Parathyroid adenoma (tissue), 2 donors: ENCODE measurements at regions not wholly inside any gene's neighbourhood (a gene's known extent, or its start where the extent isn't known, plus 50 kb on each side); places are given as distances from the start of the nearest gene placed in this dataset.

Experiments used
- H2AFZ ChIP-seq: fragments of 300-600 bp; sonication (generic); one replicate; pipeline ENCODE4 v1.7.0; 2017; ENCODE audit warnings: antibody characterized with exemption, mild to moderate bottlenecking
- H3K27ac ChIP-seq: fragments of 300-600 bp; sonication (generic); one replicate; pipeline ENCODE4 v1.7.0; 2017
- H3K27me3 ChIP-seq: fragments of 300-600 bp; sonication (generic); one replicate; pipeline ENCODE4 v1.7.0; 2017; ENCODE audit warnings: low read length; ENCODE audit not compliant: control insufficient read depth, insufficient read depth
- H3K36me3 ChIP-seq: fragments of 300-600 bp; sonication (generic); one replicate; pipeline ENCODE4 v1.7.0; 2017; ENCODE audit warnings: low read length; ENCODE audit not compliant: control insufficient read depth, insufficient read depth
- H3K4me1 ChIP-seq: fragments of 300-600 bp; sonication (generic); one replicate; pipeline ENCODE4 v1.7.0; 2017; ENCODE audit warnings: control low read depth
- H3K4me2 ChIP-seq: fragments of 300-600 bp; sonication (generic); one replicate; pipeline ENCODE4 v1.7.0; 2017; ENCODE audit warnings: low read length
- H3K4me3 ChIP-seq: fragments of 300-600 bp; sonication (generic); one replicate; pipeline ENCODE4 v1.7.0; 2017; ENCODE audit warnings: low read depth, low read length
- H3K79me2 ChIP-seq: fragments of 300-600 bp; sonication (generic); one replicate; pipeline ENCODE4 v1.7.0; 2017; ENCODE audit warnings: control low read depth
- H3K9ac ChIP-seq: fragments of 300-600 bp; sonication (generic); one replicate; pipeline ENCODE4 v1.7.0; 2017; ENCODE audit warnings: mild to moderate bottlenecking
- H3K9me3 ChIP-seq: fragments of 300-600 bp; sonication (generic); one replicate; pipeline ENCODE4 v1.7.0; 2017; ENCODE audit warnings: low read length; ENCODE audit not compliant: control insufficient read depth
- TF ChIP-seq, protein P1 (sequence below): fragments of 300-600 bp; sonication (generic); IDR thresholded peaks from one replicate; pipeline ENCODE4 v1.7.0; 2017; ENCODE audit warnings: antibody characterized with exemption, mild to moderate bottlenecking
- donor health status: primary hyperparathyroidism.

DNA sequence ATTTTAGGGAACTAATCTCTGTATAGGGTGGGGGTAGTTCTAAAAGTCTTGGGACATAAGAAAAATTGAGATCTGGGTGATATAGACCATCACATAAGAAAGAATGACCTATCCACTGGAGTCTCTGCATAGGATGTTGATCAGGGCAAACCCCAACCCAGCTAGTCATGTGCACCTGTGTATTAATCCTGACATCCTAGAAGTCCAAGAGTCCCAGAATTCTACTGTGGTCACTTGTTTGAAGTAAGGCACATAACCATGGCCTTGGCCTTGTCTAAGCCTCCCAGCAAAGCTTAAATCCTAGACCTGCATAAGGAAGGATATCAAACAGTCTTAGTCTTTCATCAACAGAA is 334.1 kb upstream of the DCN start:
- no peak overlapping the region for H2AFZ ChIP-seq
- H3K4me1 ChIP-seq, result no peaks in the 10 kb centered on the region
- H3K27ac ChIP-seq, result no peak overlapping the region
- no peak overlapping the region for H3K4me3 ChIP-seq
- TF ChIP-seq, protein P1, sequence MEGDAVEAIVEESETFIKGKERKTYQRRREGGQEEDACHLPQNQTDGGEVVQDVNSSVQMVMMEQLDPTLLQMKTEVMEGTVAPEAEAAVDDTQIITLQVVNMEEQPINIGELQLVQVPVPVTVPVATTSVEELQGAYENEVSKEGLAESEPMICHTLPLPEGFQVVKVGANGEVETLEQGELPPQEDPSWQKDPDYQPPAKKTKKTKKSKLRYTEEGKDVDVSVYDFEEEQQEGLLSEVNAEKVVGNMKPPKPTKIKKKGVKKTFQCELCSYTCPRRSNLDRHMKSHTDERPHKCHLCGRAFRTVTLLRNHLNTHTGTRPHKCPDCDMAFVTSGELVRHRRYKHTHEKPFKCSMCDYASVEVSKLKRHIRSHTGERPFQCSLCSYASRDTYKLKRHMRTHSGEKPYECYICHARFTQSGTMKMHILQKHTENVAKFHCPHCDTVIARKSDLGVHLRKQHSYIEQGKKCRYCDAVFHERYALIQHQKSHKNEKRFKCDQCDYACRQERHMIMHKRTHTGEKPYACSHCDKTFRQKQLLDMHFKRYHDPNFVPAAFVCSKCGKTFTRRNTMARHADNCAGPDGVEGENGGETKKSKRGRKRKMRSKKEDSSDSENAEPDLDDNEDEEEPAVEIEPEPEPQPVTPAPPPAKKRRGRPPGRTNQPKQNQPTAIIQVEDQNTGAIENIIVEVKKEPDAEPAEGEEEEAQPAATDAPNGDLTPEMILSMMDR, result no peak
- H3K79me2 ChIP-seq, result no peaks in the 10 kb centered on the region
- no peak overlapping the region for H3K4me2 ChIP-seq
- H3K9ac ChIP-seq, result no peak overlapping the region
- no peaks in the 10 kb centered on the region for H3K36me3 ChIP-seq
- H3K27me3 ChIP-seq, result no peaks in the 10 kb centered on the region
- H3K9me3 ChIP-seq, result no peaks in the 10 kb centered on the region

DNA sequence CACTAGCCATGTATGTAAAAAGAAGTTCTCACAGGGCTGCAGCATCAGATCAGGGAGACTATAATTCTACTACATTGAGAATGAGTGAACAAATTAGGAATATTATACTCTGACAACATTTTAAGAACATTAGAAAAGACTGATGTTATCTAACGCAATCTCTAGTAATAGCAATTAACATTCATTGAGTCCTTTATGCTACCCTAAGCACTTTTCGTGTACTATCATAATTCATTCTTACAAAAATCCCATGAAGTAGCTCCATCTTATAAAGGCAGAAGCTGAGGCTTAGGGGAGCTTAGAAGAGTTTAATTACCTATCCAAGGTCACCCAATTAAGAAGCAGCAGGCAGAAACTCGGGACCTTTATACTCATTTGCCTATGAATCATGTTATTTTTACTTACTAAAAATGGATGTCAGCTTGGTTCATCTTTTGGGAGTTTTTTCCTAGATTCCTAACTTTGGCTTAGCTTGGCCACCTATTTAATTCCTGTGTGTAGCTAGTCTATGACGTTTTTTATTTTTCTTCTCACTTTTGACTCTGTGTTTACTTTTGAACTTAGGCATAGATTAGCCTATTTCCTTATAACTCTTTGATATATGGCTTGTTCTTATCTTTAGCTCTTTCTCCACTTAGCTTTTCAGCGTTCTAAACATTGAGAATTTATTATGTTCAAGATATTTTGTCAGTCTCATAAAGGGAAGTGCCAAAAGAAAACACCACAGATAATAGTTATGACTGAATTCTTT is 333.5 kb upstream of the DCN start:
- Histone ChIP-seq H3K4me1 (no peaks in the 10 kb centered on the region), H3K9ac (no peak overlapping the region), H3K79me2 (no peaks in the 10 kb centered on the region), H3K27me3 (no peaks in the 10 kb centered on the region), H3K9me3 (no peaks in the 10 kb centered on the region), H3K4me2 (no peak overlapping the region), H3K36me3 (no peaks in the 10 kb centered on the region), H3K27ac (no peak overlapping the region), H2AFZ (no peak overlapping the region), H3K4me3 (no peak overlapping the region)
- TF ChIP-seq, protein P1, result no peak

DNA sequence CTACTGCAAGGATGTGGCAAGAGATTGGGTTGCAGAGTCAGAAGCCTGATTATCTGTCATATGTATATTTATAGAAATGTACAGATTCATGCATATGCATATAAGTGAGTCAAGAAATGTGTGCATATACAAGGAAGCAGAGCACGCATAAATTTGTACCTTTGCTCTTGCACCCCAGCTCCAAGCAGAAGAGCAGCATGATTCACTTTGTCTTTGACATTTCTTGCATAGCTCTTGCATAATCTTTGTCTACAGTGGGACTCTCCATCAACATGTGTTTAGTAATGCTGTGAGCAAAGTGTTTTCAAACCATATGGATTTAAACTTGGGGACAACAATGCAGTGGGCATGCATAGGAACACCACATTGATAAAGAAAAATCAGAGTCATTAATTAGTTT is 330.7 kb upstream of the DCN start:
- H3K36me3 ChIP-seq, result no peaks in the 10 kb centered on the region
- no peak overlapping the region for H3K27ac ChIP-seq
- H3K27me3 ChIP-seq, result no peaks in the 10 kb centered on the region
- H3K4me1 ChIP-seq, result no peaks in the 10 kb centered on the region
- no peaks in the 10 kb centered on the region for H3K9me3 ChIP-seq
- no peak overlapping the region for H3K4me3 ChIP-seq
- H3K9ac ChIP-seq, result no peak overlapping the region
- H3K4me2 ChIP-seq, result no peak overlapping the region
- TF ChIP-seq, protein P1, result no peak
- H3K79me2 ChIP-seq, result no peaks in the 10 kb centered on the region
- no peak overlapping the region for H2AFZ ChIP-seq

DNA sequence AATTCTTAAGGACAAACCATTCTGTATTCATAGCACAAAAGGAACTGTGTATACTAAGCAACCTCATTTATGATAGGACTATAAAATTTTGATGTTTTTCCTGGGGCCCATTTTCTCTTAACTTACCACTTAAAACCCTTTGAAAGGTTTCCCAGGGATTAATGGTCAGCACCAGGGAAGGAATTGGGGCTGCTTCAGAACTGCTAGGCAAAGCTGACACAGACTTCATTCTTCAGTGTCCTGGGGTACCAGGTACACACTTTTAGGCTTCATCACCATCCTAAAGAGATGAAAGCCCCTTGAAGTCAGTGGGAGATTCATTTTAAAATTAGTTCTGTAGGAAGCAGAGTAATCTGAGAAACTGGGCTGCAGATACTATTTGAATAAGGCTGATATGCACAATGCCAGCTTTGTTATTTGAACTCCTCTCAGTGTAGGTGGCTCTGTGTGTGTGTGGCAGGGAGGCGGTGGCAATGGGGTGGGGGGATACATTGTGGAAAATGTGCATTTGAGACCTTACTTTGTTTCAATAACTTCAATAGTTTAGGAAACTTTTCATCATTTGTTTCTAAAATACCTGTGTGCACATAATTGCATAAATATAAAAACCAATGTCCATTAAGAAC is 329.3 kb upstream of the DCN start:
- TF ChIP-seq, protein P1, result no peak
- no peak overlapping the region for H3K4me2 ChIP-seq

DNA sequence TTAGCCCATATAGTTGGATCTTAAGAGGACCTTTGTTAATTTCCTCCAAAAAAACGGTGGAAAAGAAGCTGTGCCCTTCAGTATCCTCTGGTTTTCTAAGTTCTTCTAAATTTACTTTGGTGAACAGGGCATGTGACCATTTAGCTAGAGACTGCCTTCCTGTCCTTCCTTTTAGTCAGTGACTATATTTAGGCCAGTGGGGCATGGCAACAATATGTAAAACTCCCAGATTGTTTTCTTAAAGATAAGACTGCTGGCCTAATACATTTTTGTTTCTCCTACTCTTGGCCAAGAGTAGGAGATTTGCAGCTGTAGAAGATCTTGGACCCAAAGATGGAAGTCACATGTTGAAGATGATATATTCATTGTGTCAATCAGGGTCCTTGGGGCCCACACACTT is 325.1 kb upstream of the DCN start:
- H3K9me3 ChIP-seq, result no peaks in the 10 kb centered on the region
- H3K4me3 ChIP-seq, result no peak overlapping the region
- H3K27ac ChIP-seq, result no peak overlapping the region

More for the DNA sequence above, 329.3 kb upstream of the DCN start:
- no peak overlapping the region for H3K4me3 ChIP-seq
- no peaks in the 10 kb centered on the region for H3K9me3 ChIP-seq
- H3K4me1 ChIP-seq, result no peaks in the 10 kb centered on the region
- H2AFZ ChIP-seq, result no peak overlapping the region
- H3K27me3 ChIP-seq, result no peaks in the 10 kb centered on the region
- no peaks in the 10 kb centered on the region for H3K79me2 ChIP-seq
- no peak overlapping the region for H3K27ac ChIP-seq
- H3K9ac ChIP-seq, result no peak overlapping the region
- no peaks in the 10 kb centered on the region for H3K36me3 ChIP-seq

More for the DNA sequence above, 325.1 kb upstream of the DCN start:
- no peaks in the 10 kb centered on the region for H3K27me3 ChIP-seq
- no peak overlapping the region for H2AFZ ChIP-seq
- H3K79me2 ChIP-seq, result no peaks in the 10 kb centered on the region
- no peaks in the 10 kb centered on the region for H3K36me3 ChIP-seq
- TF ChIP-seq, protein P1, result no peak
- H3K9ac ChIP-seq, result no peak overlapping the region
- no peak overlapping the region for H3K4me2 ChIP-seq
- H3K4me1 ChIP-seq, result no peaks in the 10 kb centered on the region
